GM18868 (cell line): ENCODE measurements at regions not wholly inside any gene's neighbourhood (a gene's known extent, or its start where the extent isn't known, plus 50 kb on each side); places are given as distances from the start of the nearest gene placed in this dataset.
A peak's percentile ranks its signal among the peaks of the same experiment; 100 is the strongest.
"Not testable (repeated sequence)": the region's sequence is repeated elsewhere in the genome, so short reads cannot be mapped to it uniquely, and the experiment has no call there.

ENCODE experiments used
- ATAC-seq: cut with Tn5 transposase; IDR thresholded peaks from one replicate; pipeline ENCODE4 v1.9.1; 2021; ENCODE audit warnings: mild to moderate bottlenecking, moderate library complexity; ENCODE audit not compliant: unreplicated experiment

- no peak for ATAC-seq
These were observed 467.4 kb downstream of the TYW1 start for GRCh38 chr7:67463983-67464382.

GRCh38 chr7:67466109-67466508, 469.5 kb downstream of the TYW1 start:
- ATAC-seq = no peak

GRCh38 chr7:67470256-67470751, 473.7 kb downstream of the TYW1 start:
- no peak for ATAC-seq

GRCh38 chr7:67475293-67475692, 478.7 kb downstream of the TYW1 start:
- no peak for ATAC-seq

- ATAC-seq = no peak
These were observed 481.4 kb downstream of the TYW1 start for GRCh38 chr7:67478066-67478465.

- peak; percentile 62 for ATAC-seq
These were observed 487.7 kb downstream of the TYW1 start for GRCh38 chr7:67484244-67484751.

- no peak for ATAC-seq
These were observed 489.8 kb downstream of the TYW1 start for GRCh38 chr7:67486401-67486800.

- no peak for ATAC-seq
These were observed 490.7 kb downstream of the TYW1 start for GRCh38 chr7:67487316-67487715.

- no peak for ATAC-seq
These were observed 493.2 kb downstream of the TYW1 start for GRCh38 chr7:67489881-67490280.

- ATAC-seq = no peak
These were observed 496.7 kb downstream of the TYW1 start for GRCh38 chr7:67493366-67493765.

- ATAC-seq = no peak
These were observed 500.0 kb downstream of the TYW1 start for GRCh38 chr7:67496589-67496988.

- not testable (repeated sequence) for ATAC-seq
These were observed 501.3 kb downstream of the TYW1 start for GRCh38 chr7:67497914-67498313.

GRCh38 chr7:67502929-67503328, 506.3 kb downstream of the TYW1 start:
- no peak for ATAC-seq

- ATAC-seq = no peak
These were observed 508.8 kb downstream of the TYW1 start for GRCh38 chr7:67505449-67505848.

GRCh38 chr7:67512481-67512880, 515.8 kb downstream of the TYW1 start:
- no peak for ATAC-seq

GRCh38 chr7:67518580-67518979, 521.9 kb downstream of the TYW1 start:
- ATAC-seq = no peak

- ATAC-seq = no peak
These were observed 522.5 kb downstream of the TYW1 start for GRCh38 chr7:67519171-67519570.

GRCh38 chr7:67522504-67522903, 525.9 kb downstream of the TYW1 start:
- no peak for ATAC-seq

GRCh38 chr7:67523713-67524112, 527.1 kb downstream of the TYW1 start:
- ATAC-seq = no peak

- ATAC-seq = no peak
These were observed 529.0 kb downstream of the TYW1 start for GRCh38 chr7:67525588-67525987.

GRCh38 chr7:67535241-67535989, 538.8 kb downstream of the TYW1 start:
- no peak for ATAC-seq

- no peak for ATAC-seq
These were observed 546.3 kb downstream of the TYW1 start for GRCh38 chr7:67542916-67543315.
